ENCODE measurements at regions not wholly inside any gene's neighbourhood (a gene's known extent, or its start where the extent isn't known, plus 50 kb on each side); places are given as distances from the start of the nearest gene placed in this dataset.
A peak's percentile ranks its signal among the peaks of the same experiment; 100 is the strongest.

DNA sequence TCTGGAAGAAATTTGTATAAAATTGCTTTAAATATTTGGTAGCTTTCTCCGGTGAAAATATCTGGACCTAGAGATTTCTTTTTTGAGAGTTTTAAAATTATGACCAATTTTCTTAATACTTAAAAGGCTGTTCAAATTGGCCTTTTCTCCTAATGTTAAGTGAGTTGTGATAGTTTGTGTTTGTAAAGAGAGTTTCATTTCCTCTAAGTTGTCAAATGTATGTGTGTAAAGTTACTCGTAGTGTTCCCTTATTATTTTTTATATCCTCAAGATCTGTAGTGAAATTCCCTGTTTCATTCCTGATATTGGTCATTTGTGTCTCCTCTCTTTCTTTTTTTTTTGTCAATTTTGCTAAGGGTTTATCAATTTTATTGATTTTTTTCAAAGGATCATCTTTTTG lies 92.6 kb upstream of the CTNNB1 start:
- no peak for DNase-seq (ENCODE audit: extremely low spot score)
- CTCF ChIA-PET = no interaction called here
- POLR2A ChIA-PET = no interaction called here
- TF ChIP-seq, protein P1, sequence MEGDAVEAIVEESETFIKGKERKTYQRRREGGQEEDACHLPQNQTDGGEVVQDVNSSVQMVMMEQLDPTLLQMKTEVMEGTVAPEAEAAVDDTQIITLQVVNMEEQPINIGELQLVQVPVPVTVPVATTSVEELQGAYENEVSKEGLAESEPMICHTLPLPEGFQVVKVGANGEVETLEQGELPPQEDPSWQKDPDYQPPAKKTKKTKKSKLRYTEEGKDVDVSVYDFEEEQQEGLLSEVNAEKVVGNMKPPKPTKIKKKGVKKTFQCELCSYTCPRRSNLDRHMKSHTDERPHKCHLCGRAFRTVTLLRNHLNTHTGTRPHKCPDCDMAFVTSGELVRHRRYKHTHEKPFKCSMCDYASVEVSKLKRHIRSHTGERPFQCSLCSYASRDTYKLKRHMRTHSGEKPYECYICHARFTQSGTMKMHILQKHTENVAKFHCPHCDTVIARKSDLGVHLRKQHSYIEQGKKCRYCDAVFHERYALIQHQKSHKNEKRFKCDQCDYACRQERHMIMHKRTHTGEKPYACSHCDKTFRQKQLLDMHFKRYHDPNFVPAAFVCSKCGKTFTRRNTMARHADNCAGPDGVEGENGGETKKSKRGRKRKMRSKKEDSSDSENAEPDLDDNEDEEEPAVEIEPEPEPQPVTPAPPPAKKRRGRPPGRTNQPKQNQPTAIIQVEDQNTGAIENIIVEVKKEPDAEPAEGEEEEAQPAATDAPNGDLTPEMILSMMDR (IDR thresholded peaks at IDR 0.05; ENCODE audit: control extremely low read depth, extremely low read depth, low read depth, missing control alignments) = no peak

DNA sequence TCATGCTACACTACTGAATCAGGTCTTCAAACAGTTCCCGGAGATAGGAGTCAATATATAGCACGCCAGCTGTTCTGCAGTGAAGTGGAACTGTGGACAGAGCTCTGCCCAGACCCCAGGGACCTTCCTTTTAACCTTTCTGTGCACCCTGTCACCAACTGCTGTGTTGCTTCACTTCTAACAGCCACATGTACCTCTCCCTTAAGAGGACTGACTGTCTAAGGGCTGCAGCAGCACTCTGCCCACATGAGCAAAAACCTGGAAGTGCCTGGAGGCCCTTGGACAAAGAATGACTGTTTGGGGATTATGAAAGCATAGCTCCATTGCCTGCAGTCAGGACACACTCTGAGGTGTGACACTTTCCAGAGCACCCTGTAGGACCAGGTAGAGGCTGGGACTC lies 88.3 kb upstream of the CTNNB1 start:
- no peak for DNase-seq (ENCODE audit: extremely low spot score)
- TF ChIP-seq, protein P1 (IDR thresholded peaks at IDR 0.05; ENCODE audit: control extremely low read depth, extremely low read depth, low read depth, missing control alignments) = no peak
- CTCF ChIA-PET = interaction anchor here (1.3 kb wide), 1 partner anchor 10 kb away, joined by 3 read pairs; no protein-coding TSS in a partner anchor
- POLR2A ChIA-PET = no interaction called here

DNA sequence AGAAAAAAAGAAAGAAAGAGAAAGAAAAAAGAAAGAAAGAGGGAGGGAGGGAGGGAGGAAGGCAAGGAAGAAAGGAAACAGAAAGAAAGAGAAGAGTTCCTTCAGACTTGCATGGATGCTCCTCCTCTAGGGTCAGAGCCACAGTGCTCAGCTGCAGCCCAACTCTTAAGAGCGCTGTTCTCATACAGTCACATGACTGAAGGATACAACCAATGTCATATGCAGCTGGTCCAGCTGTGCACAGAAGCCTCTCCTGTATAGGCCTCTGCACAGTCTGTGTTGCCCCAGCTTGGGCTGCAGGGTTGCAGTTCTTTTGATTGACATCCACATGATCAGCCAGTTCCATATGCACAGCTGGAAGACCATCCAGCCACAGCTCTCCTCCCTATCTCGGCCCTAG lies 86.8 kb upstream of the CTNNB1 start:
- no peak for DNase-seq (ENCODE audit: extremely low spot score)
- TF ChIP-seq, protein P1 (IDR thresholded peaks at IDR 0.05; ENCODE audit: control extremely low read depth, extremely low read depth, low read depth, missing control alignments) = no peak
- CTCF ChIA-PET = interaction anchor here (1.0 kb wide), 1 partner anchor 24 kb away, joined by 3 read pairs; no protein-coding TSS in a partner anchor
- POLR2A ChIA-PET = no interaction called here

DNA sequence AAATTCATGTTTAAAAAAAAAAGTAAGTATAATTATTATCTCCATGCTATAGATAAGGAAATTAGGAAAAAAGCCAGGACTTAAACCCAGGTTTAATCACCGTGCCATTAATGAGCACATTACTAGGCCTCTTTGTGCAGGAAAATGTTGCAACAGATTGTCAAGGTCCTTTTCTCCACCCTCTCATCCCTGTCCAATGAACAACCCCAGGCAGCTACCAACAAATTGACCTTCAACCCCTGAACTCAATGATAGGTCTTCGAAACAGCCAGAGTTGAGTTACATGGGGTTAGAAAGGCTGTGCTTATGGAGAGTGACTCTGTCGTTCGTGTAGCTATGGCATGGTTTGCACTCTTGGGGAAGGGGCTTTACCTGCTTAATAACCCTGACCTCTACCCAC lies 84.2 kb upstream of the CTNNB1 start:
- TF ChIP-seq, protein P1 (IDR thresholded peaks at IDR 0.05; ENCODE audit: control extremely low read depth, extremely low read depth, low read depth, missing control alignments) = no peak
- ChIA-PET POLR2A (no interaction called here), CTCF (interaction anchor here (0.7 kb wide), 1 partner anchor 16 kb away, joined by 3 read pairs; no protein-coding TSS in a partner anchor)
- no peak for DNase-seq (ENCODE audit: extremely low spot score)

DNA sequence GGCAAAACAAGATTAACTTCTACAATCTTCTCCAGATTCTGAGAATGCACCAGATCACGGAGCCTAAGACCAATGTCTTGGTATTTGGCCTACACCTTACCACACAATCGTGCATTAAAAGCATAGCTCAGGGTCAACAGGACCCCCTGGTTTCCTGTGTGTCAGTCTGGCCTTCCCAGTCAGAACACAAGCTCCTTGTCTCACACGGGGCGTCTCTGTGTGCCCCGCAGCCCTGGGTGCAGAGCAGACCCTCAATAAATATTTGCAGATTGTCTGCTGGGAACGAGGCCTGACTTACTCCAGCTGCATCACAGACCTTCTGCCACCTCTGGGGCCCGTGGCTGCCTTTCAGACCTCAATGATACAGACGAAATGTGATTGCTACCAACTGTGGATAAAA lies 82.5 kb upstream of the CTNNB1 start:
- CTCF ChIA-PET = no interaction called here
- DNase-seq (ENCODE audit: extremely low spot score) = no peak
- TF ChIP-seq, protein P1 (IDR thresholded peaks at IDR 0.05; ENCODE audit: control extremely low read depth, extremely low read depth, low read depth, missing control alignments) = no peak
- POLR2A ChIA-PET = no interaction called here

DNA sequence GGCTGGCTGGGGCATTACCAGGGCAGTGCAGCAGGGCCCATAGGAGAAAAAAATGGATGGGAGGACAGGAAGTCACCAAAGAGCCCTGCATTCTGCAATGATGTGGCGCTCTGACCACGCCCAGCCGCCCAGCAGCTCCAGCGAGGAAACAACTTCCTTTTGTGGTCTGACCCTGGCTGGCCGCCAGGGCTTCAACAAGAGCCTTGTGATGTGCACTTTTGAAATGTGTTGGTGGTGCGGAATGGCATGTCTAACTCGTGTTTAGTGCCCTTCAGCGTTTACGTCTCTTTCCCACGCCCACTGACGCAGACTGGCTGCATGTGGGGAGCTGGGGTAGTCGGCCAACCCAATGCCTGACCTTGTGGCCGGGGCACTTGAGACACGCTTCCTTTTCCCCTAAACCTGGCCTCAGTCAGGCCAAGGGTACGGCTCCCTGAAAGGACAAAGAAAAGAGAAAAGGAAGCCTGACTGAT lies 81.9 kb upstream of the CTNNB1 start:
- peak; percentile 67 for DNase-seq (ENCODE audit: extremely low spot score)
- TF ChIP-seq, protein P1 (IDR thresholded peaks at IDR 0.05; ENCODE audit: control extremely low read depth, extremely low read depth, low read depth, missing control alignments) = no peak
- CTCF ChIA-PET = no interaction called here
- POLR2A ChIA-PET = no interaction called here

Data from GM10248 (cell line).